ENCODE measurements at regions not wholly inside any gene's neighbourhood (a gene's known extent, or its start where the extent isn't known, plus 50 kb on each side); places are given as distances from the start of the nearest gene placed in this dataset.
"Not testable (repeated sequence)": the region's sequence is repeated elsewhere in the genome, so short reads cannot be mapped to it uniquely, and the experiment has no call there.

DNA sequence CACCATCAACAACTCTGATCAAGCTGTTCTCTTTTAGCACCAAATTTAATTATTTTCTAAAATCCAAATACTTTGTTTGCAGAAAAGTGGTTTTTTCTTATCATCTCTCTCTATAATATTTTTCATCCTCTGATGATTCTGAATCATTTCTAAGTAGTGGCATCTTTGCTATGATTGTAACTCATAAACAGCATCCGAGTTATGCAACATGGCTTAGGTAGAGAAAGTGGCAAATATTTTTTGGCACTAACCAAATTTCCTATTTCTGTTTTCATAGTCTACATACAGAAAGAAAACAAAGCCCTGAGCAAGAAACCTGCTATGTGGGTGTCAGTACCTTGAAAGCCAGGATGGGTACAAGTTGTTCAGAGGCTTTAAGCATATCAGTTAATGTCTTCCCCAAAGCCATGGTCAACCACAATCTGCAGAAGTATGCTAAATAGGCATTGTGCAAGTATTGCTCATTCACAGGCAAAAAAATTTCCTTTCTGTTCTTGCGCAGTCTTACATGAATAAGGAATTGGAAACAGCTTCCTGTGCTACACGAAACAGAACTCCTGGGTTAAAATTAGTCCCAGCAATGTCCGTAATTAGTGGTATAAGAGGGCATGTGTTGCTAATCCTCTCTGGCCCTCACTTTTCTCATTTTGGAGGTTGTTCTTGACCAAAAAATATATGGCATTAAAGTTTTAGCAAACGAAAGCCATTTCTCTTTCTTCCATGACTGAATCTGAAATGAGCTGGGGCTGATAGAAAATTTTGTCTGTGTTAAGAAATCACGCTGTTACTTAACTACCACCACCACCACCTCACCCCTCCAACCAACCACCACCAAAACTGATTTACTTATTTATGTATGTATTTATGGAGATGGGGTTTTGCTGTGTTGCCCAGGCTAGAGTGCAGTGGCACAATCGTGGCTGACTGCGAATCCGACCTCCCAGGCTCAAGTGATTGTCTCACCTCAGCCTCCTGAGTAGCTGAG, 325.6 kb upstream of the MAGI2 start:
- Histone ChIP-seq H3K36me3 (no peaks in the 10 kb centered on the region), H3K27ac (no peak overlapping the region), H3K4me3 (no peak overlapping the region), H3K27me3 (no peaks in the 10 kb centered on the region), H3K9me3 (no peaks in the 10 kb centered on the region), H3K4me1 (no peaks in the 10 kb centered on the region)
- intact Hi-C loops (cut with DNase I; ENCODE audit: low total_unique reads) = no loop called here
- no peak for DNase-seq
- TF ChIP-seq, protein P1, sequence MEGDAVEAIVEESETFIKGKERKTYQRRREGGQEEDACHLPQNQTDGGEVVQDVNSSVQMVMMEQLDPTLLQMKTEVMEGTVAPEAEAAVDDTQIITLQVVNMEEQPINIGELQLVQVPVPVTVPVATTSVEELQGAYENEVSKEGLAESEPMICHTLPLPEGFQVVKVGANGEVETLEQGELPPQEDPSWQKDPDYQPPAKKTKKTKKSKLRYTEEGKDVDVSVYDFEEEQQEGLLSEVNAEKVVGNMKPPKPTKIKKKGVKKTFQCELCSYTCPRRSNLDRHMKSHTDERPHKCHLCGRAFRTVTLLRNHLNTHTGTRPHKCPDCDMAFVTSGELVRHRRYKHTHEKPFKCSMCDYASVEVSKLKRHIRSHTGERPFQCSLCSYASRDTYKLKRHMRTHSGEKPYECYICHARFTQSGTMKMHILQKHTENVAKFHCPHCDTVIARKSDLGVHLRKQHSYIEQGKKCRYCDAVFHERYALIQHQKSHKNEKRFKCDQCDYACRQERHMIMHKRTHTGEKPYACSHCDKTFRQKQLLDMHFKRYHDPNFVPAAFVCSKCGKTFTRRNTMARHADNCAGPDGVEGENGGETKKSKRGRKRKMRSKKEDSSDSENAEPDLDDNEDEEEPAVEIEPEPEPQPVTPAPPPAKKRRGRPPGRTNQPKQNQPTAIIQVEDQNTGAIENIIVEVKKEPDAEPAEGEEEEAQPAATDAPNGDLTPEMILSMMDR (IDR thresholded peaks at IDR 0.05) = no peak

DNA sequence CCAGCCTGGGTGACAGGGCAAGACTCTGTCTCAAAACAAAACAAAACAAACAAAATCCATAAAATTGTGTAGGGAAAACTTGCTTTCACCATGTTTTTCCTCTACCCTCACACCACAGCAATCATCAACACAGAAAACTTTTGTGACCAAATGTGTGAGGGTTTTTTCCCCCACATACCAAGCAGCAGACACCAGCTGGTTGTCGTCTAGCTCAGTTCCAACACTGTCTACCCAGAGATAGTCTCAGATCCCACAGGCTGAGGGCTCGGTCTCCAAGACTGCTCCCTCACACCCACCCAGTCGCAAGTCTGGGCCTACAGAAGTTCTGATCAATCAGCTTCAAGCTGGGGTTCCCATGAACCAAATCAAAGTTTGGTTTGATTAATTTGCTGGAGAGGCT, 322.4 kb upstream of the MAGI2 start:
- DNase-seq = no peak
- TF ChIP-seq, protein P1 (IDR thresholded peaks at IDR 0.05) = no peak
- intact Hi-C loops (cut with DNase I; ENCODE audit: low total_unique reads) = no loop called here
- no peak overlapping the region for H3K4me3 ChIP-seq
- H3K27ac ChIP-seq = no peak overlapping the region
- H3K36me3 ChIP-seq = no peaks in the 10 kb centered on the region
- no peaks in the 10 kb centered on the region for H3K4me1 ChIP-seq
- no peaks in the 10 kb centered on the region for H3K9me3 ChIP-seq
- H3K27me3 ChIP-seq = no peaks in the 10 kb centered on the region

DNA sequence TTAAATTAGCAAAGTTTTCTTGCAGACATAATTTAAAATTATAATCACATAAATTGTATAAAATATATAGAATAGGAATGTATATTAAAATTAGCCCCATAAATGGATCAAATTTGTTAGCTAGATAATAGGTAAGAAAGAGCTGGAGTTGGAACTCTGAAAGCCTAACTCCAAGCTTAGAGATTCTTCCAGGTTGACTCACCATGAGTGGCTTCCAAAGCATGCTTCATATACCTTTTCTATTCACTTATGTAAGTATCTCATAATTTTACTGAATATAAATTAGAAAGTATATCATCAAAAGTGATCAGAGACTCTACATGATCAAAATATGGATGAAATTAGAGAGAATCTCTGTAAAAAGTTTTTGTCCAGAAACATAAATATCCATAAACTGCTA, 320.7 kb upstream of the MAGI2 start:
- Histone ChIP-seq H3K4me3 (no peak overlapping the region), H3K27ac (no peak overlapping the region), H3K36me3 (no peaks in the 10 kb centered on the region), H3K4me1 (no peaks in the 10 kb centered on the region), H3K9me3 (no peaks in the 10 kb centered on the region), H3K27me3 (no peaks in the 10 kb centered on the region)
- DNase-seq = no peak
- TF ChIP-seq, protein P1 (IDR thresholded peaks at IDR 0.05) = no peak
- intact Hi-C loops (cut with DNase I; ENCODE audit: low total_unique reads) = no loop called here

DNA sequence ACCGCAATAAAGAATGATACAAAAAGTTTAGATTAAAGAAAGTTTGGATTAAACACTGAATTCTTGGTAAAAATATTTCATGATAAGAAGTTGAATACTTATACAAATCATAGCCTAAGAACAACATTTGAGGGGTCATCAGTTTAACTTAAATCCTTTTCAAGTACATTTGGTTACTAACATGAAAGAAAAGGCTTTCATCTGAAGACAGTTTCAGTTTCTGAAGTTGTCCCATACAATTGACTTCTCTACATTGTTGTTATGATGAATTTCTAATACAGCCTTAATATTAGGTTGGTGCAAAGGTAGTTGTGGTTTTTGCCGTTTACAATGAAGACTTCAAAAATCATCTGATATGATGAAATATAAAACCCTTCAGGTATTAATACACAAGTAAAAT, 317.5 kb upstream of the MAGI2 start:
- Histone ChIP-seq H3K36me3 (no peaks in the 10 kb centered on the region), H3K9me3 (no peaks in the 10 kb centered on the region), H3K4me3 (no peak overlapping the region), H3K27ac (no peak overlapping the region), H3K27me3 (no peaks in the 10 kb centered on the region), H3K4me1 (no peaks in the 10 kb centered on the region)
- TF ChIP-seq, protein P1 (IDR thresholded peaks at IDR 0.05) = no peak
- intact Hi-C loops (cut with DNase I; ENCODE audit: low total_unique reads) = no loop called here
- DNase-seq = no peak

DNA sequence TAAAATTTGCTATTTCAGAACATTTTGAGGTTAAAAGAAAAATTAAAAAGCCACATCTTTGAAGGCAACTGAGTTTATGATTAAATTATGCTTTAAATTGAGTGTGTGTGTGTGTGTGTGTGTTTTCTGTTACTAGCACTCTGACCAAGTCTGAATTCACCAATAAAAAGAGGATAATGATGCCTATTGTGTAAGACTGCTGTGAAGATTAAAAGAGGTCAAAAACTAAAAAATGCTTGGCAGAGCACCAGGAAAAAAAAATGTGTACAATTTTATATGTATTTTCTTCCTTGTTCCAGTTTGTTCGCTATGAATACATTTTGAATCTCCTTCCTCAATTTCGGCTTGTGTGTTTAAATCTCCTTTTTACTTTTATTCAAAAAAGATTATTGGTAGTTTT, 316.6 kb upstream of the MAGI2 start:
- no peak overlapping the region for H3K4me3 ChIP-seq
- DNase-seq = no peak
- no peak overlapping the region for H3K27ac ChIP-seq
- no peaks in the 10 kb centered on the region for H3K36me3 ChIP-seq
- TF ChIP-seq, protein P1 (IDR thresholded peaks at IDR 0.05) = no peak
- no peaks in the 10 kb centered on the region for H3K9me3 ChIP-seq
- H3K4me1 ChIP-seq = no peaks in the 10 kb centered on the region
- intact Hi-C loops (cut with DNase I; ENCODE audit: low total_unique reads) = no loop called here
- no peaks in the 10 kb centered on the region for H3K27me3 ChIP-seq

DNA sequence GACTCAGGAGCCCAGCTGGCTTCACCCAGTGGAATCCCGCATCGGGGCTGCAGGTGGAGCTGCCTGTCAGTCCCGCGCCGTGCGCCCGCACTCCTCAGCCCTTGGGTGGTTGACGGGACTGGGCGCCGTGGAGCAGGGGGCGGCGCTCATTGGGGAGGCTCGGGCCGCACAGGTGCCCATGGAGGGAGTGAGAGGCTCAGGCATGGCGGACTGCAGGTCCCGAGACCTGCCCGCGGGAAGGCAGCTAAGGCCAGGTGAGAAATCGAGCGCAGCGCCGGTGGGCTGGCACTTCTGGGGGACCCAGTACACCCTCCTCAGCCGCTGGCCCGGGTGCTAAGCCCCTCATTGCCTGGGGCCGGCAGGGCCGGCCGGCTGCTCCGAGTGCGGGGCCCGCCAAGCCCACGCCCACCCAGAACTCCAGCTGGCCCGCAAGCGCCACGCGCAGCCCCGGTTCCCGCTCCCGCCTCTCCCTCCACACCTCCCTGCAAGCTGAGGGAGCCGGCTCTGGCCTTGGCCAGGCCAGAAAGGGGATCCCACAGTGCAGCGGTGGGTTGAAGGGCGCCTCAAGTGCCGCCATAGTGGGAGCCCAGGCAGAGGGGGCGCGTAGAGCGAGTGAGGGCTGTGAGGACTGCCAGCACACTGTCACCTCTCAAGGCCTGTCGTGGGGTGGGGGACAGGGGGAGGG, 314.6 kb upstream of the MAGI2 start:
- H3K27me3 ChIP-seq; H3K36me3 ChIP-seq; intact Hi-C loops (cut with DNase I; ENCODE audit: low total_unique reads); H3K4me1 ChIP-seq; H3K27ac ChIP-seq; H3K4me3 ChIP-seq; DNase-seq; H3K9me3 ChIP-seq: not testable (repeated sequence)

DNA sequence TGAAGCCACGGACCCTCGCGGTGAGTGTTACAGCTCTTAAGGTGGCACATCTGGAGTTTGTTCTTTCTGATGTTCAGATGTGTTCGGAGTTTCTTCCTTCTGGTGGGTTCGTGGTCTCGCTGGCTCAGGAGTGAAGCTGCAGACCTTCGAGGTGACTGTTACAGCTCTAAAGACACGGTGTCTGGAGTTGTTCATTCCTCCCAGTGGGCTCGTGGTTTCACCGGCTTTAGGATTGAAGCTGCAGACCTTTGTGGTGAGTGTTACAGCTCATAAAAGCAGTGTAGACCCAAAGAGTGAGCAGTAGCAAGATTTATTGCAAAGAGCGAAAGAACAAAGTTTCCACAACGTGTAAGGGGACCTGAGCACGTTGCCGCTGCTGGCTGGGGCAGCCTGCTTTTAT, 313.7 kb upstream of the MAGI2 start:
- H3K4me1 ChIP-seq; H3K36me3 ChIP-seq; intact Hi-C loops (cut with DNase I; ENCODE audit: low total_unique reads); H3K27ac ChIP-seq; H3K27me3 ChIP-seq; H3K4me3 ChIP-seq; DNase-seq; H3K9me3 ChIP-seq: not testable (repeated sequence)

Measured in tibial artery (tissue), 4 donors.